Esophagus squamous epithelium (tissue), 4 donors: ENCODE measurements at regions not wholly inside any gene's neighbourhood (a gene's known extent, or its start where the extent isn't known, plus 50 kb on each side); places are given as distances from the start of the nearest gene placed in this dataset.

Source experiments
- POLR2A ChIP-seq, 4 donors: fragments of 450-650 bp; IDR thresholded peaks; one replicate each; pipeline ENCODE4 v1.6.1; 2017; ENCODE audit warnings: antibody characterized with exemption in 4 of 4, mild to moderate bottlenecking in 4 of 4, moderate library complexity in 3 of 4
- TF ChIP-seq, protein P1 (sequence below), 6 experiments: fragments of 450-650 bp in 4 of 6; fragments of 200-600 bp in 2 of 6; sonication (generic) in 2 of 6; IDR thresholded peaks; one replicate each; pipeline ENCODE4 v1.5.1; 2016 to 2019; ENCODE audit warnings: antibody characterized with exemption in 6 of 6, mild to moderate bottlenecking in 4 of 6, moderate library complexity in 4 of 6

DNA sequence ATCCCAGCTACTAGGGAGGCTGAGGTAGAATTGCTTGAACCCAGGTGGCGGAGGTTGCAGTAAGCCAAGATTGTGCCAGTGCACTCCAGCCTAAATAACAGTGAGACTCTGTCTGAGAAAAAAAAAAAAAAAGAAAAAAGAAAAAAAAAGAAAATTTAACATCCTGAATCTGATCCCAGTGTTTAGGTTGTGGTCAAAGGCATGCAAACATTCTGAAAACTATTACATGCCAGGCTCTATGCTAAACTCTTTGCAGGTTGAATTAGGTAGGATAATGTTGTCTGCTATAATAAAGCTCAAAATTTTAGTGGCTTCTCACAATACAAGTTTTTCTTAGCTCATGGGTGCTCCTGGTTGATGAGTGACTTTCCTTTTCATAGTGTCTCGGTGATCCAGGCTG is 367.4 kb downstream of the PSAT1 start:
- TF ChIP-seq, protein P1, sequence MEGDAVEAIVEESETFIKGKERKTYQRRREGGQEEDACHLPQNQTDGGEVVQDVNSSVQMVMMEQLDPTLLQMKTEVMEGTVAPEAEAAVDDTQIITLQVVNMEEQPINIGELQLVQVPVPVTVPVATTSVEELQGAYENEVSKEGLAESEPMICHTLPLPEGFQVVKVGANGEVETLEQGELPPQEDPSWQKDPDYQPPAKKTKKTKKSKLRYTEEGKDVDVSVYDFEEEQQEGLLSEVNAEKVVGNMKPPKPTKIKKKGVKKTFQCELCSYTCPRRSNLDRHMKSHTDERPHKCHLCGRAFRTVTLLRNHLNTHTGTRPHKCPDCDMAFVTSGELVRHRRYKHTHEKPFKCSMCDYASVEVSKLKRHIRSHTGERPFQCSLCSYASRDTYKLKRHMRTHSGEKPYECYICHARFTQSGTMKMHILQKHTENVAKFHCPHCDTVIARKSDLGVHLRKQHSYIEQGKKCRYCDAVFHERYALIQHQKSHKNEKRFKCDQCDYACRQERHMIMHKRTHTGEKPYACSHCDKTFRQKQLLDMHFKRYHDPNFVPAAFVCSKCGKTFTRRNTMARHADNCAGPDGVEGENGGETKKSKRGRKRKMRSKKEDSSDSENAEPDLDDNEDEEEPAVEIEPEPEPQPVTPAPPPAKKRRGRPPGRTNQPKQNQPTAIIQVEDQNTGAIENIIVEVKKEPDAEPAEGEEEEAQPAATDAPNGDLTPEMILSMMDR (IDR thresholded peaks at IDR 0.05): no peak
- TF ChIP-seq POLR2A (IDR thresholded peaks at IDR 0.05): no peak
